Fibroblast of lung (primary cell): ENCODE measurements at regions not wholly inside any gene's neighbourhood (a gene's known extent, or its start where the extent isn't known, plus 50 kb on each side); places are given as distances from the start of the nearest gene placed in this dataset.

ENCODE experiments used
- EZH2 ChIP-seq: IDR thresholded peaks from 2 replicates; pipeline ENCODE4 v1.5.1; 2012; ENCODE audit warnings: low read length, control low read depth, mild to moderate bottlenecking; ENCODE audit errors: missing control alignments
- TF ChIP-seq, protein P1 (sequence below), 2 donors: IDR thresholded peaks in 1 of 2; conservative IDR thresholded peaks in 1 of 2; 1 replicate in 1 of 2; 2 replicates in 1 of 2; pipeline ENCODE4 v1.5.1; 2011 to 2012; ENCODE audit warnings: low read length in 2 of 2, control low read depth in 1 of 2, inconsistent platforms in 1 of 2, low read depth in 1 of 2, mild to moderate bottlenecking in 1 of 2

DNA sequence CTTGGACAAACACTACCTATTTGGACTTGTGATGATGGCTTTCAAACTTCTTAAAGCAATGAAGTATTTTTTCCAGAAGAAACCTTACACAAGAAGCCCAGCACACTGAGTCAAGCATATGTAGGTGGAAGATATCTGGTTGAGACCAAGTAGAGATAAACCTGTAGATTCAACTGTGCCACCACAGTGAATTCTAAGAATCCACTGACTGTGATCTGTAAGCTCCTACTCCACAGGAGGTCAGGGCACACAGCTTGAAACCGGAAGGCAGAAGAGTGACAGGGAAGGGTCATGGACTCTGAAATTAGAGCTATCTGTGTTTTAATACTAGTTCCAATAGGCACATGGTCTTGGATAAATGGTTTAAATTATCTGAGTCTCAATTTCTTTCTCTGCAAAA, 404.5 kb downstream of the ETS1 start:
- TF ChIP-seq EZH2, result no peak
- TF ChIP-seq, protein P1, sequence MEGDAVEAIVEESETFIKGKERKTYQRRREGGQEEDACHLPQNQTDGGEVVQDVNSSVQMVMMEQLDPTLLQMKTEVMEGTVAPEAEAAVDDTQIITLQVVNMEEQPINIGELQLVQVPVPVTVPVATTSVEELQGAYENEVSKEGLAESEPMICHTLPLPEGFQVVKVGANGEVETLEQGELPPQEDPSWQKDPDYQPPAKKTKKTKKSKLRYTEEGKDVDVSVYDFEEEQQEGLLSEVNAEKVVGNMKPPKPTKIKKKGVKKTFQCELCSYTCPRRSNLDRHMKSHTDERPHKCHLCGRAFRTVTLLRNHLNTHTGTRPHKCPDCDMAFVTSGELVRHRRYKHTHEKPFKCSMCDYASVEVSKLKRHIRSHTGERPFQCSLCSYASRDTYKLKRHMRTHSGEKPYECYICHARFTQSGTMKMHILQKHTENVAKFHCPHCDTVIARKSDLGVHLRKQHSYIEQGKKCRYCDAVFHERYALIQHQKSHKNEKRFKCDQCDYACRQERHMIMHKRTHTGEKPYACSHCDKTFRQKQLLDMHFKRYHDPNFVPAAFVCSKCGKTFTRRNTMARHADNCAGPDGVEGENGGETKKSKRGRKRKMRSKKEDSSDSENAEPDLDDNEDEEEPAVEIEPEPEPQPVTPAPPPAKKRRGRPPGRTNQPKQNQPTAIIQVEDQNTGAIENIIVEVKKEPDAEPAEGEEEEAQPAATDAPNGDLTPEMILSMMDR (conservative IDR thresholded peaks at IDR 0.05 in 1 of 2, IDR thresholded peaks at IDR 0.05 in 1 of 2; ENCODE audit: low read depth in 1 of 2, low read length in 2 of 2), result no peak
